Panc1 (cell line): ENCODE measurements at regions not wholly inside any gene's neighbourhood (a gene's known extent, or its start where the extent isn't known, plus 50 kb on each side); places are given as distances from the start of the nearest gene placed in this dataset.

Experiments used
- ATAC-seq: fragments of 200-7000 bp; cut with Tn5 transposase; 2 replicates; pipeline ENCODE4 v1.9.1; 2020; ENCODE audit warnings: mild to moderate bottlenecking, moderate library complexity
- BruUV-seq: library from RNA; stranded (reverse); fragments of 400-500 nt; replicated peaks from 2 replicates; lab custom pipeline; 2021; lab: Mats Ljungman, UMichigan
- CTCF ChIA-PET: fragments of 300-600 bp; sonication (Branson Sonifier 250); formaldehyde crosslinking; loops from one replicate; lab custom pipeline; 2022; ENCODE audit warnings: antibody characterized with exemption; lab: Charles Lee
- POLR2A ChIA-PET: fragments of 300-600 bp; sonication (Branson Sonifier 250); formaldehyde crosslinking; loops from one replicate; lab custom pipeline; 2022; ENCODE audit warnings: antibody characterized with exemption; lab: Charles Lee
- DNase-seq: peaks from one replicate; pipeline ENCODE4 v3.0.0-alpha.2; 2010; ENCODE audit warnings: low read depth, low spot score
- H3K27ac ChIP-seq: 2 replicates; pipeline ENCODE4 v1.5.1; 2011; ENCODE audit warnings: mild to moderate bottlenecking, low read length, inconsistent platforms
- H3K27me3 ChIP-seq: fragments of 200-500 bp; sonication (Bioruptor generic); 2 replicates; pipeline ENCODE4 v1.6.0; 2014; ENCODE audit warnings: low read length, inconsistent platforms; ENCODE audit not compliant: control insufficient read depth, insufficient read depth
- H3K36me3 ChIP-seq: fragments of 200-500 bp; sonication (Bioruptor generic); 2 replicates; pipeline ENCODE4 v1.5.1; 2014; ENCODE audit warnings: inconsistent platforms, mild to moderate bottlenecking, low read length, moderate library complexity; ENCODE audit not compliant: control insufficient read depth, insufficient read depth
- H3K4me1 ChIP-seq: 2 replicates; pipeline ENCODE4 v1.5.1; 2011; ENCODE audit warnings: inconsistent platforms, mild to moderate bottlenecking, low read length, moderate library complexity; ENCODE audit not compliant: control insufficient read depth, insufficient read depth
- H3K4me3 ChIP-seq, 2 experiments: 2 replicates each; pipeline ENCODE4 v1.5.1; 2011 to 2012; ENCODE audit warnings: low read depth in 2 of 2, low read length in 2 of 2, mild to moderate bottlenecking in 2 of 2, inconsistent platforms in 1 of 2, moderate library complexity in 1 of 2
- H3K9me3 ChIP-seq: fragments of 200-500 bp; sonication (Bioruptor generic); 2 replicates; pipeline ENCODE4 v1.5.1; 2014; ENCODE audit warnings: low read depth, mild to moderate bottlenecking, inconsistent platforms, low read length, moderate library complexity; ENCODE audit not compliant: control insufficient read depth, insufficient read depth
- POLR2AphosphoS5 ChIP-seq: IDR thresholded peaks from 2 replicates; pipeline ENCODE4 v1.6.1; 2012; ENCODE audit warnings: mild to moderate bottlenecking, low read depth, low read length, moderate library complexity
- SIN3A ChIP-seq: IDR thresholded peaks from 2 replicates; pipeline ENCODE4 v1.6.1; 2012; ENCODE audit warnings: low read depth, mild to moderate bottlenecking, low read length, moderate library complexity, borderline replicate concordance; ENCODE audit not compliant: insufficient read depth
- TCF7L2 ChIP-seq: IDR thresholded peaks from 2 replicates; pipeline ENCODE4 v1.6.1; 2011; ENCODE audit warnings: mild to moderate bottlenecking, low read depth, low read length, inconsistent platforms
- in situ Hi-C: cut with HindIII; loops from 2 replicates; pipeline ENCODE4 v1.10.0; 2016; ENCODE audit warnings: low sequenced_read_pairs, low pct_unique_long_range_greater_than_20kb
- intact Hi-C: fragments of 100-400 bp; cut with micrococcal nuclease; formaldehyde crosslinking; loops from one replicate; pipeline ENCODE4 v1.10.0; 2022; ENCODE audit not compliant: unreplicated experiment
- TF ChIP-seq, protein P1 (sequence below), 2 experiments: IDR thresholded peaks; 2 replicates each; pipeline ENCODE4 v1.6.1; 2011 to 2012; ENCODE audit warnings: low read depth in 2 of 2, control low read depth in 1 of 2, low read length in 1 of 2, mild to moderate bottlenecking in 1 of 2, moderate library complexity in 1 of 2; ENCODE audit not compliant: insufficient read depth in 1 of 2
- TF ChIP-seq, protein P2 (sequence below): fragments of 450-650 bp; IDR thresholded peaks from 2 replicates; pipeline ENCODE4 v1.5.1; 2017; ENCODE audit warnings: mild to moderate bottlenecking

DNA sequence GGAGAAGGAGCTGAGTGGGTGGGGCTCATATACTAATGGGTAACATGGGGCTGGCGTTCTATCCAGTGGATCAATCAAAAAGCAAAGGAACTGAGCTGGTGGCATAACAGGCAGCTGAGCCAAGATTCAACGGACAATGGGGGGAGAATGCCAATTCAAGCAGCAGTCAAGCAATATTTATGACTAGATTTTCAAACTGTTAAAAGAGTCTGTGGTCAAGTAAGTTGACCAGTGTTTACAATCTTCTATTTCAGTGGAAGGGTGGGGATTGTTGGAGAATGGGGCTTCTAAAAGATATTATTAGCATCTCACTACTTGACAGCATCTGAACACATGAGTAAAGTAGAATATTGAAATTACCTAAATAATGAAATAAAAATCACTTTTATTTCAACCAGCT is 64.9 kb upstream of the SCRG1 start:
- TF ChIP-seq, protein P1, sequence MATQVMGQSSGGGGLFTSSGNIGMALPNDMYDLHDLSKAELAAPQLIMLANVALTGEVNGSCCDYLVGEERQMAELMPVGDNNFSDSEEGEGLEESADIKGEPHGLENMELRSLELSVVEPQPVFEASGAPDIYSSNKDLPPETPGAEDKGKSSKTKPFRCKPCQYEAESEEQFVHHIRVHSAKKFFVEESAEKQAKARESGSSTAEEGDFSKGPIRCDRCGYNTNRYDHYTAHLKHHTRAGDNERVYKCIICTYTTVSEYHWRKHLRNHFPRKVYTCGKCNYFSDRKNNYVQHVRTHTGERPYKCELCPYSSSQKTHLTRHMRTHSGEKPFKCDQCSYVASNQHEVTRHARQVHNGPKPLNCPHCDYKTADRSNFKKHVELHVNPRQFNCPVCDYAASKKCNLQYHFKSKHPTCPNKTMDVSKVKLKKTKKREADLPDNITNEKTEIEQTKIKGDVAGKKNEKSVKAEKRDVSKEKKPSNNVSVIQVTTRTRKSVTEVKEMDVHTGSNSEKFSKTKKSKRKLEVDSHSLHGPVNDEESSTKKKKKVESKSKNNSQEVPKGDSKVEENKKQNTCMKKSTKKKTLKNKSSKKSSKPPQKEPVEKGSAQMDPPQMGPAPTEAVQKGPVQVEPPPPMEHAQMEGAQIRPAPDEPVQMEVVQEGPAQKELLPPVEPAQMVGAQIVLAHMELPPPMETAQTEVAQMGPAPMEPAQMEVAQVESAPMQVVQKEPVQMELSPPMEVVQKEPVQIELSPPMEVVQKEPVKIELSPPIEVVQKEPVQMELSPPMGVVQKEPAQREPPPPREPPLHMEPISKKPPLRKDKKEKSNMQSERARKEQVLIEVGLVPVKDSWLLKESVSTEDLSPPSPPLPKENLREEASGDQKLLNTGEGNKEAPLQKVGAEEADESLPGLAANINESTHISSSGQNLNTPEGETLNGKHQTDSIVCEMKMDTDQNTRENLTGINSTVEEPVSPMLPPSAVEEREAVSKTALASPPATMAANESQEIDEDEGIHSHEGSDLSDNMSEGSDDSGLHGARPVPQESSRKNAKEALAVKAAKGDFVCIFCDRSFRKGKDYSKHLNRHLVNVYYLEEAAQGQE (IDR thresholded peaks at IDR 0.05; ENCODE audit: insufficient read depth in 1 of 2, low read depth in 2 of 2, low read length in 1 of 2) = no peak
- no peak for TF ChIP-seq TCF7L2
- TF ChIP-seq POLR2AphosphoS5 = no peak
- no TSS peak for BruUV-seq
- ChIA-PET POLR2A (no interaction called here), CTCF (no interaction called here)
- Histone ChIP-seq H3K4me1 (no peaks in the 10 kb centered on the region), H3K9me3 (no peaks in the 10 kb centered on the region), H3K4me3 (no peak overlapping the region), H3K36me3 (no peaks in the 10 kb centered on the region), H3K27ac (no peak overlapping the region), H3K27me3 (no peaks in the 10 kb centered on the region)
- ATAC-seq (no peak), DNase-seq (no peak)
- in situ Hi-C loops = no loop called here
- intact Hi-C loops = no loop called here

DNA sequence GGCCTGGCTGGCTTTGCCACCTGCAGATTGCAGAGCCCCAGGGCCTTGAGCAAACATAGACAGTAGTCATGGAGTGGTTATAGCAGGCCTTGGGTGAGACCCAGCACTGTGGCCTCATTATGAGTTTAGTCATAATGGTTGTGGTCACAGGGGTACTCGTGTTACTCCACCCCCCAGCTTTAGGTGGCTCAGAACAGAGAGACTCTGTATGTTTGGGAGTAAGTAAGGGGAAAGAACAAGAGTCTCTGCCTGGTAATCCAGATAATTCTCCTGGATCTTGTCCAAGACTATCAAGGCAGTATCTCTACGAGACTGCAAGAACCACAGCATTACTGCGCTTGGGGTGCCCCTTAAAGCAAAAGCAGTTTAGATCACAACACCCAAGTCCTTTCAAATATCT is 62.3 kb upstream of the SCRG1 start:
- ATAC-seq (no peak), DNase-seq (no peak)
- no peaks in the 10 kb centered on the region for H3K36me3 ChIP-seq
- no peaks in the 10 kb centered on the region for H3K27me3 ChIP-seq
- CTCF ChIA-PET = no interaction called here
- no peak overlapping the region for H3K27ac ChIP-seq
- BruUV-seq = no TSS peak
- H3K4me3 ChIP-seq = no peak overlapping the region
- intact Hi-C loops = no loop called here
- H3K4me1 ChIP-seq = no peaks in the 10 kb centered on the region
- TF ChIP-seq TCF7L2 (no peak), SIN3A (no peak)
- TF ChIP-seq, protein P2, sequence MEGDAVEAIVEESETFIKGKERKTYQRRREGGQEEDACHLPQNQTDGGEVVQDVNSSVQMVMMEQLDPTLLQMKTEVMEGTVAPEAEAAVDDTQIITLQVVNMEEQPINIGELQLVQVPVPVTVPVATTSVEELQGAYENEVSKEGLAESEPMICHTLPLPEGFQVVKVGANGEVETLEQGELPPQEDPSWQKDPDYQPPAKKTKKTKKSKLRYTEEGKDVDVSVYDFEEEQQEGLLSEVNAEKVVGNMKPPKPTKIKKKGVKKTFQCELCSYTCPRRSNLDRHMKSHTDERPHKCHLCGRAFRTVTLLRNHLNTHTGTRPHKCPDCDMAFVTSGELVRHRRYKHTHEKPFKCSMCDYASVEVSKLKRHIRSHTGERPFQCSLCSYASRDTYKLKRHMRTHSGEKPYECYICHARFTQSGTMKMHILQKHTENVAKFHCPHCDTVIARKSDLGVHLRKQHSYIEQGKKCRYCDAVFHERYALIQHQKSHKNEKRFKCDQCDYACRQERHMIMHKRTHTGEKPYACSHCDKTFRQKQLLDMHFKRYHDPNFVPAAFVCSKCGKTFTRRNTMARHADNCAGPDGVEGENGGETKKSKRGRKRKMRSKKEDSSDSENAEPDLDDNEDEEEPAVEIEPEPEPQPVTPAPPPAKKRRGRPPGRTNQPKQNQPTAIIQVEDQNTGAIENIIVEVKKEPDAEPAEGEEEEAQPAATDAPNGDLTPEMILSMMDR = no peak
- TF ChIP-seq, protein P1 (IDR thresholded peaks at IDR 0.05; ENCODE audit: insufficient read depth in 1 of 2, low read depth in 2 of 2, low read length in 1 of 2) = no peak
- H3K9me3 ChIP-seq = no peaks in the 10 kb centered on the region
- POLR2A ChIA-PET = no interaction called here
- in situ Hi-C loops = no loop called here
